ENCODE measurements at regions not wholly inside any gene's neighbourhood (a gene's known extent, or its start where the extent isn't known, plus 50 kb on each side); places are given as distances from the start of the nearest gene placed in this dataset.
A peak's percentile ranks its signal among the peaks of the same experiment; 100 is the strongest.

GRCh38 chr9:99464568-99464967, 242.5 kb downstream of the SEC61B start:
- no peaks in the 10 kb centered on the region for H3K27me3 ChIP-seq (ENCODE audit: control insufficient read depth in 2 of 2, insufficient read depth in 2 of 2, low read length in 2 of 2)
- no peak for DNase-seq
- H4K20me1 ChIP-seq (ENCODE audit: insufficient read depth, low read length): no peaks in the 10 kb centered on the region
- no peaks in the 10 kb centered on the region for H3K36me3 Mint-ChIP-seq
- no peak overlapping the region for H2AFZ ChIP-seq (ENCODE audit: insufficient read depth, low read depth, low read length, poor library complexity, severe bottlenecking)
- H3K36me3 ChIP-seq (replicated peaks in 1 of 2; ENCODE audit: control insufficient read depth in 1 of 2, insufficient read depth in 2 of 2, low read length in 2 of 2): no peaks in the 10 kb centered on the region
- H3K4me3 ChIP-seq (replicated peaks in 1 of 3; ENCODE audit: low read depth in 2 of 3, low read length in 3 of 3): no peak overlapping the region
- peaks cover 0 to 12% (median 6%) of the 10 kb centered on the region in 7 donors for H3K9me3 Mint-ChIP-seq
- 100% methylated on average over 1 of the region's 4 CpGs for WGBS (ENCODE audit: insufficient coverage)
- intact Hi-C loops (cut with micrococcal nuclease): no loop called here
- no peak overlapping the region for H3K4me2 ChIP-seq (replicated peaks; ENCODE audit: extremely low read depth, low read length, poor library complexity, severe bottlenecking)
- no peaks in the 10 kb centered on the region for H3K4me1 ChIP-seq (ENCODE audit: control insufficient read depth in 1 of 2, insufficient read depth in 2 of 2, low read length in 2 of 2)
- H3K9ac ChIP-seq (ENCODE audit: insufficient read depth, low read length, poor library complexity, severe bottlenecking): no peak overlapping the region
- H3K27ac Mint-ChIP-seq: peak overlapping the region in 1 of 7 donors; percentile 42
- no peak overlapping the region for H3K4me3 Mint-ChIP-seq
- H3K79me2 ChIP-seq (ENCODE audit: insufficient read depth, low read length): no peaks in the 10 kb centered on the region
- no peak for TF ChIP-seq CTCF (IDR thresholded peaks at IDR 0.05)
- no peaks in the 10 kb centered on the region for H3K4me1 Mint-ChIP-seq
- H3K27me3 Mint-ChIP-seq (ENCODE audit: low read depth in 3 of 3): peaks cover 0 to 3% (median 2%) of the 10 kb centered on the region in 3 donors
- H3K27ac ChIP-seq (ENCODE audit: low read depth in 1 of 2, low read length in 2 of 2): no peak overlapping the region
- H3K9me3 ChIP-seq (replicated peaks in 1 of 2; ENCODE audit: control insufficient read depth in 1 of 2, insufficient read depth in 1 of 2, low read length in 2 of 2): no peaks in the 10 kb centered on the region

- WGBS (ENCODE audit: insufficient coverage): 100% methylated on average over 5 of the region's 7 CpGs
- Mint-ChIP-seq H3K4me3 (no peak overlapping the region), H3K27me3 (ENCODE audit: low read depth in 3 of 3) (peaks cover 0 to 4% (median 3%) of the 10 kb centered on the region in 3 donors), H3K4me1 (no peaks in the 10 kb centered on the region), H3K27ac (no peak overlapping the region), H3K9me3 (peaks cover 0 to 12% (median 6%) of the 10 kb centered on the region in 7 donors), H3K36me3 (no peaks in the 10 kb centered on the region)
- Histone ChIP-seq H3K9ac (ENCODE audit: insufficient read depth, low read length, poor library complexity, severe bottlenecking) (no peak overlapping the region), H3K9me3 (replicated peaks in 1 of 2; ENCODE audit: control insufficient read depth in 1 of 2, insufficient read depth in 1 of 2, low read length in 2 of 2) (no peaks in the 10 kb centered on the region), H3K27me3 (ENCODE audit: control insufficient read depth in 2 of 2, insufficient read depth in 2 of 2, low read length in 2 of 2) (no peaks in the 10 kb centered on the region), H3K27ac (ENCODE audit: low read depth in 1 of 2, low read length in 2 of 2) (no peak overlapping the region), H3K4me3 (replicated peaks in 1 of 3; ENCODE audit: low read depth in 2 of 3, low read length in 3 of 3) (no peak overlapping the region), H3K4me1 (ENCODE audit: control insufficient read depth in 1 of 2, insufficient read depth in 2 of 2, low read length in 2 of 2) (no peaks in the 10 kb centered on the region), H3K79me2 (ENCODE audit: insufficient read depth, low read length) (no peaks in the 10 kb centered on the region), H4K20me1 (ENCODE audit: insufficient read depth, low read length) (no peaks in the 10 kb centered on the region), H2AFZ (ENCODE audit: insufficient read depth, low read depth, low read length, poor library complexity, severe bottlenecking) (no peak overlapping the region), H3K36me3 (replicated peaks in 1 of 2; ENCODE audit: control insufficient read depth in 1 of 2, insufficient read depth in 2 of 2, low read length in 2 of 2) (no peaks in the 10 kb centered on the region), H3K4me2 (replicated peaks; ENCODE audit: extremely low read depth, low read length, poor library complexity, severe bottlenecking) (no peak overlapping the region)
- no peak for DNase-seq
- intact Hi-C loops (cut with micrococcal nuclease): no loop called here
- no peak for TF ChIP-seq CTCF (IDR thresholded peaks at IDR 0.05)
Measured at GRCh38 chr9:99465231-99465907, 243.3 kb downstream of the SEC61B start.

Data from CD14-positive monocyte (primary cell).